Natural killer cell (primary cell): ENCODE measurements at regions not wholly inside any gene's neighbourhood (a gene's known extent, or its start where the extent isn't known, plus 50 kb on each side); places are given as distances from the start of the nearest gene placed in this dataset.

Experiments used
- ATAC-seq, 3 donors: fragments of 150-1000 bp in 2 of 3; fragments of 200-7000 bp in 1 of 3; cut with Tn5 transposase; 1 replicate in 1 of 3; 2 replicates in 2 of 3; pipeline ENCODE4 v1.10.0; 2021; ENCODE audit warnings: mild to moderate bottlenecking in 2 of 3, moderate library complexity in 2 of 3
- DNase-seq, 2 donors: peaks; one replicate each; pipeline versions ENCODE4 v3.0.0 to v3.0.0-alpha.2; 2013 to 2021; ENCODE audit warnings: mixed read lengths in 1 of 2
- H3K27ac ChIP-seq: one replicate; pipeline ENCODE4 v1.5.1; 2013; ENCODE audit warnings: mild to moderate bottlenecking, low read length
- H3K27me3 ChIP-seq: one replicate; pipeline ENCODE4 v1.6.1; 2013; ENCODE audit warnings: low read length; ENCODE audit not compliant: control insufficient read depth, insufficient read depth
- H3K36me3 ChIP-seq: one replicate; pipeline ENCODE4 v1.6.1; 2013; ENCODE audit warnings: low read length; ENCODE audit not compliant: control insufficient read depth, insufficient read depth
- H3K4me1 ChIP-seq: one replicate; pipeline ENCODE4 v1.6.1; 2013; ENCODE audit warnings: low read length; ENCODE audit not compliant: control insufficient read depth, insufficient read depth
- H3K4me3 ChIP-seq: one replicate; pipeline ENCODE4 v1.5.1; 2013; ENCODE audit warnings: low read length
- H3K9me3 ChIP-seq: one replicate; pipeline ENCODE4 v1.6.1; 2013; ENCODE audit warnings: low read length; ENCODE audit not compliant: control insufficient read depth, insufficient read depth
- H3K27ac Mint-ChIP-seq, 2 donors: one replicate each; pipeline ENCODE4 v1.8.0; 2022; ENCODE audit warnings: mild to moderate bottlenecking in 2 of 2, mixed read lengths in 2 of 2, moderate library complexity in 1 of 2
- H3K27me3 Mint-ChIP-seq, 2 donors: one replicate each; pipeline ENCODE4 v1.8.0; 2022; ENCODE audit warnings: low read depth in 2 of 2, mixed read lengths in 2 of 2
- H3K36me3 Mint-ChIP-seq: one replicate; pipeline ENCODE4 v1.8.0; 2022; ENCODE audit warnings: mixed read lengths
- H3K4me1 Mint-ChIP-seq, 2 donors: one replicate each; pipeline ENCODE4 v1.8.0; 2022; ENCODE audit warnings: mixed read lengths in 2 of 2
- H3K4me3 Mint-ChIP-seq: one replicate; pipeline ENCODE4 v1.8.0; 2022; ENCODE audit warnings: mild to moderate bottlenecking, moderate library complexity, mixed read lengths
- H3K9me3 Mint-ChIP-seq, 2 donors: one replicate each; pipeline ENCODE4 v1.8.0; 2022; ENCODE audit warnings: mixed read lengths in 2 of 2
- CTCF ChIP-seq: fragments of 200-600 bp; IDR thresholded peaks from one replicate; pipeline ENCODE4 v1.8.0; 2022; ENCODE audit warnings: antibody characterized with exemption
- WGBS: methylation state at CpG from one replicate; pipeline ENCODE4 v1.1.7; 2013; ENCODE audit warnings: missing lambda C conversion rate; ENCODE audit not compliant: insufficient coverage; 5-methylcytosine and 5-hydroxymethylcytosine counted together
- intact Hi-C: fragments of 100-400 bp; cut with micrococcal nuclease; formaldehyde crosslinking; loops from one replicate; pipeline ENCODE4 v1.14.2; 2022

DNA sequence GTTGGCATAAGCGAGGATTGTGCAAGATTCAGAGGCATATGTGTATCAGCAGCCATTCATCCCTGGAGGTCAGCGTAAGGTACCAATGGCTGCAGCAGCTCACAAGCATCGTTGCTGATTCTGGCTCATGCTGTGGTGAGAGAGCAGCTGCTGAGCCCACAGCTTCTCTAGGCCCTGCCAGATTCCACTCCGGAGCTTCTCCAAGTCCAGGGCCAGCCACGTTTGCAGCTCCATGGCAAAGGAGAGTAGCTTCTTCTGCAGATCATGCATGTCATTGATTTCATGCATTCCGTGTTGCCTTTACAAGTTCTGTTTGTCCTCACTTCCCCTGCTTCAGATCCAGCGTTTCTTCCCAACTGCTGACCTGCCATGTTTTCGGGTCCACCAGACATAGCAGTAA is 474.8 kb upstream of the ID4 start:
- Mint-ChIP-seq H3K36me3 (no peaks in the 10 kb centered on the region), H3K27ac (no peak overlapping the region), H3K4me1 (no peaks in the 10 kb centered on the region), H3K27me3 (no peaks in the 10 kb centered on the region), H3K9me3 (peaks cover 6 to 7% of the 10 kb centered on the region in 2 donors), H3K4me3 (no peak overlapping the region)
- DNase-seq (no peak), ATAC-seq (no peak)
- H3K4me3 ChIP-seq: no peak overlapping the region
- H3K4me1 ChIP-seq: no peaks in the 10 kb centered on the region
- H3K9me3 ChIP-seq: no peaks in the 10 kb centered on the region
- H3K27ac ChIP-seq: no peak overlapping the region
- no peaks in the 10 kb centered on the region for H3K36me3 ChIP-seq
- no peak for TF ChIP-seq CTCF
- no peaks in the 10 kb centered on the region for H3K27me3 ChIP-seq
- WGBS: 77% methylated on average over 8 of the region's 8 CpGs
- intact Hi-C loops: no loop called here

DNA sequence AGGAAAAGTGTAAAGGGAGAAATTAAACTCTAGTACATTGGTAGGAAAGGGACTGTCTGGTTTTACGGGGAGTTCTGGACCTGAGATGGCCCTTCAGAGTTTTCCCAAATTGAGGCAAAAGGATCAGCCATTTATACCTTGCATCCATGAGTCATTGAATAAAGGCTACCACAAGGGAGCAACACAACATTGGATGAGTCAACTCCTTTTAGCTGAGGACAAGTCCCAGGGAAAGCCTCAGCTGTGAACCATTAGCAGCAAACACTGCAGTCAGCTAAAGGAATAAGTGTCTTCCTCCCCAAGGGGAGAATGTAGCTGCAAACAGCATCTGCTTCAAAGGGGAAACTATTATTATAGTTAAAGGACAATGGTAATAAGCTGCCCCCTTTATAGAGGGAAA is 468.7 kb upstream of the ID4 start:
- Mint-ChIP-seq H3K36me3 (no peaks in the 10 kb centered on the region), H3K4me3 (no peak overlapping the region), H3K27ac (no peak overlapping the region), H3K27me3 (no peaks in the 10 kb centered on the region), H3K9me3 (peaks cover 6 to 10% of the 10 kb centered on the region in 2 donors), H3K4me1 (no peaks in the 10 kb centered on the region)
- H3K4me1 ChIP-seq: no peaks in the 10 kb centered on the region
- DNase-seq (no peak), ATAC-seq (no peak)
- intact Hi-C loops: no loop called here
- TF ChIP-seq CTCF: no peak
- no peak overlapping the region for H3K27ac ChIP-seq
- H3K27me3 ChIP-seq: no peaks in the 10 kb centered on the region
- no peak overlapping the region for H3K4me3 ChIP-seq
- H3K36me3 ChIP-seq: no peaks in the 10 kb centered on the region
- WGBS: 100% methylated on average over 1 of the region's 1 CpG
- no peaks in the 10 kb centered on the region for H3K9me3 ChIP-seq

- H3K27ac Mint-ChIP-seq: no peak overlapping the region
- H3K36me3 ChIP-seq: no peaks in the 10 kb centered on the region
- no peak for TF ChIP-seq CTCF
- no peaks in the 10 kb centered on the region for H3K9me3 ChIP-seq
- ATAC-seq (no peak), DNase-seq (no peak)
- H3K4me3 ChIP-seq: no peak overlapping the region
- no peaks in the 10 kb centered on the region for H3K27me3 ChIP-seq
- H3K36me3 Mint-ChIP-seq: no peaks in the 10 kb centered on the region
- peaks cover 6 to 10% of the 10 kb centered on the region in 2 donors for H3K9me3 Mint-ChIP-seq
- no peak overlapping the region for H3K27ac ChIP-seq
- H3K4me1 Mint-ChIP-seq: no peaks in the 10 kb centered on the region
- no peaks in the 10 kb centered on the region for H3K27me3 Mint-ChIP-seq
- no peaks in the 10 kb centered on the region for H3K4me1 ChIP-seq
- intact Hi-C loops: no loop called here
- no peak overlapping the region for H3K4me3 Mint-ChIP-seq
Observed at GRCh38 chr6:19369785-19370184, 467.4 kb upstream of the ID4 start.

- H3K27ac ChIP-seq: no peak overlapping the region
- H3K36me3 ChIP-seq: no peaks in the 10 kb centered on the region
- H3K27me3 ChIP-seq: no peaks in the 10 kb centered on the region
- no peaks in the 10 kb centered on the region for H3K4me1 ChIP-seq
- Mint-ChIP-seq H3K27ac (no peak overlapping the region), H3K36me3 (no peaks in the 10 kb centered on the region), H3K4me3 (no peak overlapping the region), H3K27me3 (no peaks in the 10 kb centered on the region), H3K4me1 (no peaks in the 10 kb centered on the region), H3K9me3 (peaks cover 5 to 9% of the 10 kb centered on the region in 2 donors)
- DNase-seq (no peak), ATAC-seq (no peak)
- WGBS: 33% methylated on average over 3 of the region's 3 CpGs
- H3K4me3 ChIP-seq: no peak overlapping the region
- no peak for TF ChIP-seq CTCF
- peaks cover 4% of the 10 kb centered on the region for H3K9me3 ChIP-seq
- intact Hi-C loops: no loop called here
Observed at GRCh38 chr6:19370831-19371230, 466.3 kb upstream of the ID4 start.
